Glomerular visceral epithelial cell (primary cell): ENCODE measurements at regions not wholly inside any gene's neighbourhood (a gene's known extent, or its start where the extent isn't known, plus 50 kb on each side); places are given as distances from the start of the nearest gene placed in this dataset.
A peak's percentile ranks its signal among the peaks of the same experiment; 100 is the strongest.

Experiments
- DNase-seq: peaks from one replicate; pipeline ENCODE4 v3.0.0-alpha.2; 2016; ENCODE audit errors: extremely low spot score

GRCh38 chr13:91158017-91158395, 189.5 kb upstream of the MIR17HG start:
- DNase-seq, result no peak

- DNase-seq, result no peak
These were observed 185.3 kb upstream of the MIR17HG start for GRCh38 chr13:91162180-91162579.

GRCh38 chr13:91162589-91162988, 184.9 kb upstream of the MIR17HG start:
- no peak for DNase-seq

GRCh38 chr13:91165758-91166157, 181.7 kb upstream of the MIR17HG start:
- no peak for DNase-seq

GRCh38 chr13:91166714-91167511, 180.6 kb upstream of the MIR17HG start:
- DNase-seq, result no peak

- DNase-seq, result no peak
These were observed 179.6 kb upstream of the MIR17HG start for GRCh38 chr13:91167706-91168385.

- DNase-seq, result no peak
These were observed 179.1 kb upstream of the MIR17HG start for GRCh38 chr13:91168386-91168711.

- peak; percentile 15 for DNase-seq
These were observed 178.0 kb upstream of the MIR17HG start for GRCh38 chr13:91169321-91170050.

GRCh38 chr13:91172160-91172559, 175.3 kb upstream of the MIR17HG start:
- no peak for DNase-seq

- no peak for DNase-seq
These were observed 172.5 kb upstream of the MIR17HG start for GRCh38 chr13:91174886-91175501.

- DNase-seq, result no peak
These were observed 169.4 kb upstream of the MIR17HG start for GRCh38 chr13:91178099-91178498.

- no peak for DNase-seq
These were observed 165.6 kb upstream of the MIR17HG start for GRCh38 chr13:91181892-91182291.

GRCh38 chr13:91184244-91184926, 163.1 kb upstream of the MIR17HG start:
- DNase-seq, result peak; percentile 48

GRCh38 chr13:91185294-91185863, 162.1 kb upstream of the MIR17HG start:
- peak; percentile 15 for DNase-seq

- DNase-seq, result no peak
These were observed 160.0 kb upstream of the MIR17HG start for GRCh38 chr13:91187522-91187921.

GRCh38 chr13:91189506-91189905, 158.0 kb upstream of the MIR17HG start:
- DNase-seq, result no peak

GRCh38 chr13:91193358-91193757, 154.1 kb upstream of the MIR17HG start:
- no peak for DNase-seq

- no peak for DNase-seq
These were observed 151.7 kb upstream of the MIR17HG start for GRCh38 chr13:91195789-91196188.

GRCh38 chr13:91196958-91197357, 150.5 kb upstream of the MIR17HG start:
- no peak for DNase-seq

- no peak for DNase-seq
These were observed 147.6 kb upstream of the MIR17HG start for GRCh38 chr13:91199866-91200265.

GRCh38 chr13:91200486-91200885, 147.0 kb upstream of the MIR17HG start:
- DNase-seq, result no peak
